HepG2 (cell line): ENCODE measurements at regions not wholly inside any gene's neighbourhood (a gene's known extent, or its start where the extent isn't known, plus 50 kb on each side); places are given as distances from the start of the nearest gene placed in this dataset.

Experiments used
- CSRNP2 ChIP-seq: sonication (generic); formaldehyde crosslinking; conservative IDR thresholded peaks from 2 replicates; pipeline ENCODE4 v1.8.0; 2022; ENCODE audit warnings: low read depth, missing genetic modification reagents
- GMEB2 ChIP-seq: IDR thresholded peaks from 2 replicates; pipeline ENCODE4 v1.6.1; 2016; ENCODE audit warnings: missing biosample characterization, missing genetic modification reagents, low read depth
- KLF6 ChIP-seq: IDR thresholded peaks from 2 replicates; pipeline ENCODE4 v1.8.0; 2016; ENCODE audit warnings: missing biosample characterization, missing genetic modification reagents
- RBM39 ChIP-seq: fragments of 200-400 bp; formaldehyde crosslinking; IDR thresholded peaks from one replicate; pipeline ENCODE4 v1.6.1; 2018; ENCODE audit warnings: antibody characterized with exemption, mild to moderate bottlenecking, low read depth, low read length; ENCODE audit not compliant: poor library complexity, severe bottlenecking
- ZBTB7A ChIP-seq: sonication (generic); formaldehyde crosslinking; IDR thresholded peaks from 2 replicates; pipeline ENCODE4 v1.8.0; 2022; ENCODE audit warnings: mild to moderate bottlenecking, missing genetic modification reagents
- ZFY ChIP-seq: sonication (generic); formaldehyde crosslinking; IDR thresholded peaks from 2 replicates; pipeline ENCODE4 v1.4.0; 2020; ENCODE audit warnings: missing genetic modification reagents
- ZKSCAN5 ChIP-seq: sonication (generic); formaldehyde crosslinking; IDR thresholded peaks from 2 replicates; pipeline ENCODE4 v1.5.1; 2020; ENCODE audit warnings: mild to moderate bottlenecking, missing genetic modification reagents
- ZNF251 ChIP-seq: sonication (generic); formaldehyde crosslinking; IDR thresholded peaks from 2 replicates; pipeline ENCODE4 v1.9.0; 2021; ENCODE audit warnings: mild to moderate bottlenecking, missing genetic modification reagents
- ZNF354B ChIP-seq: sonication (generic); formaldehyde crosslinking; IDR thresholded peaks from 2 replicates; pipeline ENCODE4 v1.8.0; 2022; ENCODE audit warnings: mild to moderate bottlenecking, missing genetic modification reagents
- ZNF432 ChIP-seq: sonication (generic); formaldehyde crosslinking; IDR thresholded peaks from 2 replicates; pipeline ENCODE4 v1.5.0; 2020; ENCODE audit warnings: missing genetic modification reagents, mild to moderate bottlenecking, borderline replicate concordance
- ZNF772 ChIP-seq: sonication (generic); formaldehyde crosslinking; IDR thresholded peaks from 2 replicates; pipeline ENCODE4 v1.5.0; 2020; ENCODE audit warnings: mild to moderate bottlenecking, missing genetic modification reagents
- TF ChIP-seq, protein P1 (sequence below): sonication (generic); formaldehyde crosslinking; IDR thresholded peaks from 2 replicates; pipeline ENCODE4 v1.5.1; 2020; ENCODE audit warnings: mild to moderate bottlenecking, missing genetic modification reagents, borderline replicate concordance
- TF ChIP-seq, protein P2 (sequence below), 2 experiments: fragments of 450-650 bp in 1 of 2; sonication (generic) in 1 of 2; formaldehyde crosslinking; IDR thresholded peaks; 2 replicates each; pipeline versions ENCODE4 v1.5.0 to v1.8.0; 2020 to 2022; ENCODE audit warnings: mild to moderate bottlenecking in 1 of 2, missing genetic modification reagents in 1 of 2
- TF ChIP-seq, protein P3 (sequence below): sonication (generic); formaldehyde crosslinking; conservative IDR thresholded peaks from 2 replicates; pipeline ENCODE4 v1.4.0; 2020; ENCODE audit warnings: missing genetic modification reagents
- TF ChIP-seq, protein P4 (sequence below): sonication (generic); formaldehyde crosslinking; IDR thresholded peaks from 2 replicates; pipeline ENCODE4 v1.5.0; 2020; ENCODE audit warnings: missing genetic modification reagents, mild to moderate bottlenecking, borderline replicate concordance

DNA sequence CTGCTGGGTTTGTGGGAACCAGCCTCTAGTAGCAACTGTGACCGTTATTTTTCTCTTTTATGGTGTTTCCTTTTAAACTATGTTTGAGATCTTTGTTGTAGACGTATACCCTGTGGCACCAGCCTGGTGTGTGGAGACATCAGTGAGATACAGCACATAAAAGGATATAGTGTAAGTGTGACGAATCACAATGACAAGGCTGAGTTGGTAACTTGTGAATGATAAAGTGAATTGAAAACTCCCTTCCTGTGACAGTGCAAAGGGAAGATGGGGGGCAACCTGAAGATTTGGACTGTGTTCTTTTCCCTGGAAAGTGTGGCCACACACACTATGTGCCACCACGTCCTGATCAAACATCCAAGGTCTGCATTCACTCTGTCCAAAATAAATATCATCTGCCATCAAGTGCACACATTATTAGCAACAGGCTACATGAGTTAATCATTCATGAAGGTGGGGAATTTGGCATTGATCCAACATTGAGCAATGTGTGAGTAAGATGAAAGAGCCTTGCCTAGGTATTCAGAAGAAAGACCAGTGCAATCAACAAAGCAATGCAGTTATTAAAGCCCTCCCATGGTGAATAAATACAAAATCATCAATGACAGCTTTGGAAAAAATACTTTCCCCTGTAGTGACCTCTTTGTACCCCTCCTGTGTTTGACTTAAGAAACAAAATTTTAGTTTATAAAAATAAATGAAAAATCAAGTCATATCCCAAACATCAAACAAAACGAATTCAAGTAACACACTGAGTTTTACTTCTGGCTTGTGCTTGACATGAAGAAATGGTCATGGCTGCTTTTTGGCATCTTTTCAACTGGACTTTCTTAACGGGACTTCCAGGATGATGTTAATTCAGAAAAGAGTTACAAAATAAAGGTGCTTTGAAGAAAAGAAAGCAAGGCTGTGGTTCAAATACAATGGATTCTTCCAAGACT, 1280.5 kb upstream of the ZEB2 start (continued):
- TF ChIP-seq ZBTB7A (CRISPR knock-in tag) (no peak), GMEB2 (CRISPR knock-in tag) (no peak), ZKSCAN5 (CRISPR knock-in tag) (0 out of 2 replicates have a peak, but pooled peaks have one; percentile 33), ZNF772 (no peak), CSRNP2 (CRISPR knock-in tag) (no peak), ZFY (CRISPR knock-in tag) (peak; percentile 31; the same call in 1 of the 2 replicates), ZNF432 (CRISPR knock-in tag) (no peak), ZNF354B (CRISPR knock-in tag) (no peak), RBM39 (no peak), ZNF251 (CRISPR knock-in tag) (no peak), KLF6 (CRISPR knock-in tag) (peak; percentile 97)
- TF ChIP-seq, protein P1, sequence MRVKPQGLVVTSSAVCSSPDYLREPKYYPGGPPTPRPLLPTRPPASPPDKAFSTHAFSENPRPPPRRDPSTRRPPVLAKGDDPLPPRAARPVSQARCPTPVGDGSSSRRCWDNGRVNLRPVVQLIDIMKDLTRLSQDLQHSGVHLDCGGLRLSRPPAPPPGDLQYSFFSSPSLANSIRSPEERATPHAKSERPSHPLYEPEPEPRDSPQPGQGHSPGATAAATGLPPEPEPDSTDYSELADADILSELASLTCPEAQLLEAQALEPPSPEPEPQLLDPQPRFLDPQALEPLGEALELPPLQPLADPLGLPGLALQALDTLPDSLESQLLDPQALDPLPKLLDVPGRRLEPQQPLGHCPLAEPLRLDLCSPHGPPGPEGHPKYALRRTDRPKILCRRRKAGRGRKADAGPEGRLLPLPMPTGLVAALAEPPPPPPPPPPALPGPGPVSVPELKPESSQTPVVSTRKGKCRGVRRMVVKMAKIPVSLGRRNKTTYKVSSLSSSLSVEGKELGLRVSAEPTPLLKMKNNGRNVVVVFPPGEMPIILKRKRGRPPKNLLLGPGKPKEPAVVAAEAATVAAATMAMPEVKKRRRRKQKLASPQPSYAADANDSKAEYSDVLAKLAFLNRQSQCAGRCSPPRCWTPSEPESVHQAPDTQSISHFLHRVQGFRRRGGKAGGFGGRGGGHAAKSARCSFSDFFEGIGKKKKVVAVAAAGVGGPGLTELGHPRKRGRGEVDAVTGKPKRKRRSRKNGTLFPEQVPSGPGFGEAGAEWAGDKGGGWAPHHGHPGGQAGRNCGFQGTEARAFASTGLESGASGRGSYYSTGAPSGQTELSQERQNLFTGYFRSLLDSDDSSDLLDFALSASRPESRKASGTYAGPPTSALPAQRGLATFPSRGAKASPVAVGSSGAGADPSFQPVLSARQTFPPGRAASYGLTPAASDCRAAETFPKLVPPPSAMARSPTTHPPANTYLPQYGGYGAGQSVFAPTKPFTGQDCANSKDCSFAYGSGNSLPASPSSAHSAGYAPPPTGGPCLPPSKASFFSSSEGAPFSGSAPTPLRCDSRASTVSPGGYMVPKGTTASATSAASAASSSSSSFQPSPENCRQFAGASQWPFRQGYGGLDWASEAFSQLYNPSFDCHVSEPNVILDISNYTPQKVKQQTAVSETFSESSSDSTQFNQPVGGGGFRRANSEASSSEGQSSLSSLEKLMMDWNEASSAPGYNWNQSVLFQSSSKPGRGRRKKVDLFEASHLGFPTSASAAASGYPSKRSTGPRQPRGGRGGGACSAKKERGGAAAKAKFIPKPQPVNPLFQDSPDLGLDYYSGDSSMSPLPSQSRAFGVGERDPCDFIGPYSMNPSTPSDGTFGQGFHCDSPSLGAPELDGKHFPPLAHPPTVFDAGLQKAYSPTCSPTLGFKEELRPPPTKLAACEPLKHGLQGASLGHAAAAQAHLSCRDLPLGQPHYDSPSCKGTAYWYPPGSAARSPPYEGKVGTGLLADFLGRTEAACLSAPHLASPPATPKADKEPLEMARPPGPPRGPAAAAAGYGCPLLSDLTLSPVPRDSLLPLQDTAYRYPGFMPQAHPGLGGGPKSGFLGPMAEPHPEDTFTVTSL = peak; percentile 99
- TF ChIP-seq, protein P2, sequence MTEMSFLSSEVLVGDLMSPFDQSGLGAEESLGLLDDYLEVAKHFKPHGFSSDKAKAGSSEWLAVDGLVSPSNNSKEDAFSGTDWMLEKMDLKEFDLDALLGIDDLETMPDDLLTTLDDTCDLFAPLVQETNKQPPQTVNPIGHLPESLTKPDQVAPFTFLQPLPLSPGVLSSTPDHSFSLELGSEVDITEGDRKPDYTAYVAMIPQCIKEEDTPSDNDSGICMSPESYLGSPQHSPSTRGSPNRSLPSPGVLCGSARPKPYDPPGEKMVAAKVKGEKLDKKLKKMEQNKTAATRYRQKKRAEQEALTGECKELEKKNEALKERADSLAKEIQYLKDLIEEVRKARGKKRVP (CRISPR knock-in tag; IDR thresholded peaks at IDR 0.05) = peak in 1 of 2 experiments; percentile 93; a peak in 2 of 4 replicates
- TF ChIP-seq, protein P3, sequence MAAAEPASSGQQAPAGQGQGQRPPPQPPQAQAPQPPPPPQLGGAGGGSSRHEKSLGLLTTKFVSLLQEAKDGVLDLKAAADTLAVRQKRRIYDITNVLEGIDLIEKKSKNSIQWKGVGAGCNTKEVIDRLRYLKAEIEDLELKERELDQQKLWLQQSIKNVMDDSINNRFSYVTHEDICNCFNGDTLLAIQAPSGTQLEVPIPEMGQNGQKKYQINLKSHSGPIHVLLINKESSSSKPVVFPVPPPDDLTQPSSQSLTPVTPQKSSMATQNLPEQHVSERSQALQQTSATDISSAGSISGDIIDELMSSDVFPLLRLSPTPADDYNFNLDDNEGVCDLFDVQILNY (CRISPR knock-in tag) = no peak
- TF ChIP-seq, protein P4, sequence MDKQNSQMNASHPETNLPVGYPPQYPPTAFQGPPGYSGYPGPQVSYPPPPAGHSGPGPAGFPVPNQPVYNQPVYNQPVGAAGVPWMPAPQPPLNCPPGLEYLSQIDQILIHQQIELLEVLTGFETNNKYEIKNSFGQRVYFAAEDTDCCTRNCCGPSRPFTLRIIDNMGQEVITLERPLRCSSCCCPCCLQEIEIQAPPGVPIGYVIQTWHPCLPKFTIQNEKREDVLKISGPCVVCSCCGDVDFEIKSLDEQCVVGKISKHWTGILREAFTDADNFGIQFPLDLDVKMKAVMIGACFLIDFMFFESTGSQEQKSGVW (CRISPR knock-in tag) = 0 out of 2 replicates have a peak, but pooled peaks have one; percentile 63
